HEK293T (cell line): ENCODE measurements at regions not wholly inside any gene's neighbourhood (a gene's known extent, or its start where the extent isn't known, plus 50 kb on each side); places are given as distances from the start of the nearest gene placed in this dataset.

Experiments used
- CTCF ChIA-PET: fragments of 350-600 bp; formaldehyde crosslinking; extraction: SDS; loops from one replicate; lab custom pipeline; 2021; ENCODE audit warnings: antibody characterized with exemption, inconsistent platforms; lab: Yijun Ruan, JAX
- POLR2A ChIA-PET: fragments of 350-600 bp; formaldehyde crosslinking; extraction: SDS; loops from one replicate; lab custom pipeline; 2020; ENCODE audit warnings: antibody characterized with exemption, inconsistent platforms; lab: Yijun Ruan, JAX
- DNase-seq: peaks from one replicate; pipeline ENCODE4 v3.0.0; 2012; ENCODE audit warnings: mixed read lengths; ENCODE audit errors: extremely low spot score
- ARNT ChIP-seq: fragments of 450-650 bp; IDR thresholded peaks from 2 replicates; pipeline ENCODE4 v1.6.1; 2017; ENCODE audit warnings: mild to moderate bottlenecking
- BHLHE40 ChIP-seq: fragments of 450-650 bp; IDR thresholded peaks from 2 replicates; pipeline ENCODE4 v1.6.1; 2016; ENCODE audit warnings: mild to moderate bottlenecking, moderate library complexity, borderline replicate concordance
- CTBP1 ChIP-seq: fragments of 450-650 bp; IDR thresholded peaks from 2 replicates; pipeline ENCODE4 v1.6.1; 2016; ENCODE audit warnings: borderline replicate concordance
- ELF4 ChIP-seq: fragments of 450-650 bp; IDR thresholded peaks from 2 replicates; pipeline ENCODE4 v1.6.1; 2017; ENCODE audit warnings: antibody characterized with exemption
- FOXA1 ChIP-seq: fragments of 450-650 bp; IDR thresholded peaks from 2 replicates; pipeline ENCODE4 v1.6.1; 2016; ENCODE audit warnings: mild to moderate bottlenecking
- FOXK2 ChIP-seq: fragments of 450-650 bp; IDR thresholded peaks from 2 replicates; pipeline ENCODE4 v1.6.1; 2016; ENCODE audit warnings: mild to moderate bottlenecking
- FOXM1 ChIP-seq: fragments of 450-650 bp; IDR thresholded peaks from 2 replicates; pipeline ENCODE4 v1.6.1; 2017; ENCODE audit warnings: mild to moderate bottlenecking, borderline replicate concordance
- HDGF ChIP-seq: fragments of 450-650 bp; IDR thresholded peaks from 2 replicates; pipeline ENCODE4 v1.6.1; 2017; ENCODE audit warnings: antibody characterized with exemption, borderline replicate concordance
- L3MBTL2 ChIP-seq: fragments of 450-650 bp; conservative IDR thresholded peaks from 2 replicates; pipeline ENCODE4 v1.6.1; 2016; ENCODE audit warnings: mild to moderate bottlenecking
- LEF1 ChIP-seq: fragments of 450-650 bp; IDR thresholded peaks from 2 replicates; pipeline ENCODE4 v1.6.1; 2017; ENCODE audit warnings: mild to moderate bottlenecking, borderline replicate concordance
- PKNOX1 ChIP-seq: fragments of 450-650 bp; IDR thresholded peaks from 2 replicates; pipeline ENCODE4 v1.6.1; 2016
- SP1 ChIP-seq: fragments of 450-650 bp; IDR thresholded peaks from 2 replicates; pipeline ENCODE4 v1.6.1; 2017
- SUZ12 ChIP-seq: fragments of 450-650 bp; IDR thresholded peaks from 2 replicates; pipeline ENCODE4 v1.6.1; 2016; ENCODE audit warnings: mild to moderate bottlenecking
- TARDBP ChIP-seq: fragments of 450-650 bp; IDR thresholded peaks from 2 replicates; pipeline ENCODE4 v1.6.1; 2016
- ZNF384 ChIP-seq: fragments of 450-650 bp; IDR thresholded peaks from 2 replicates; pipeline ENCODE4 v1.6.1; 2016

- POLR2A ChIA-PET: no interaction called here
- TF ChIP-seq L3MBTL2 (no peak), FOXM1 (no peak), TARDBP (no peak), CTBP1 (no peak), HDGF (no peak), FOXK2 (no peak), LEF1 (no peak)
- CTCF ChIA-PET: no interaction called here
- DNase-seq: no peak
Observed at GRCh38 chr11:115625502-115625901, 121.3 kb upstream of the CADM1 start.

GRCh38 chr11:115624065-115624464 lies 119.8 kb upstream of the CADM1 start:
- CTCF ChIA-PET: interaction anchor here (0.6 to 1.1 kb wide), 5 partner anchors 34 to 260 kb away, joined by 3 to 8 read pairs (median 4); no protein-coding TSS in a partner anchor
- no peak for DNase-seq
- no peak for TF ChIP-seq ARNT
- TF ChIP-seq FOXK2: no peak
- no peak for TF ChIP-seq TARDBP
- peak; percentile 88 for TF ChIP-seq ZNF384
- POLR2A ChIA-PET: no interaction called here

GRCh38 chr11:115623021-115623451 lies 118.8 kb upstream of the CADM1 start:
- DNase-seq: no peak
- TF ChIP-seq L3MBTL2 (peak; percentile 34; the same call in 1 of the 2 replicates), LEF1 (no peak)
- ChIA-PET POLR2A (no interaction called here), CTCF (interaction anchor here (0.5 to 1.0 kb wide), 2 partner anchors 26 to 77 kb away, joined by 3 read pairs; no protein-coding TSS in a partner anchor)

GRCh38 chr11:115618428-115618827 lies 114.2 kb upstream of the CADM1 start:
- TF ChIP-seq LEF1 (no peak), SUZ12 (no peak), FOXK2 (no peak), SP1 (no peak), ARNT (no peak), HDGF (no peak), FOXM1 (no peak), PKNOX1 (no peak), FOXA1 (no peak), CTBP1 (no peak), ZNF384 (no peak), ELF4 (no peak), L3MBTL2 (no peak), TARDBP (no peak), BHLHE40 (no peak)
- no peak for DNase-seq
- ChIA-PET POLR2A (no interaction called here), CTCF (no interaction called here)

- ChIA-PET CTCF (no interaction called here), POLR2A (no interaction called here)
- DNase-seq: no peak
- TF ChIP-seq ZNF384 (no peak), HDGF (no peak)
Observed at GRCh38 chr11:115617767-115618166, 113.6 kb upstream of the CADM1 start.

- ChIA-PET POLR2A (no interaction called here), CTCF (interaction anchor here (0.6 kb wide), 1 partner anchor 417 kb away, joined by 3 read pairs; no protein-coding TSS in a partner anchor)
- no peak for DNase-seq
- TF ChIP-seq SUZ12 (no peak), PKNOX1 (peak; percentile 36; the same call in 1 of the 2 replicates)
Observed at GRCh38 chr11:115616971-115617370, 112.8 kb upstream of the CADM1 start.

GRCh38 chr11:115613986-115614632 lies 109.9 kb upstream of the CADM1 start:
- TF ChIP-seq PKNOX1 (peak; percentile 55), FOXM1 (no peak), L3MBTL2 (no peak), FOXK2 (no peak)
- POLR2A ChIA-PET: no interaction called here
- CTCF ChIA-PET: interaction anchor here (0.6 to 0.7 kb wide), 2 partner anchors 37 to 290 kb away, joined by 3 to 9 read pairs; no protein-coding TSS in a partner anchor
- no peak for DNase-seq

GRCh38 chr11:115613004-115613403 lies 108.8 kb upstream of the CADM1 start:
- TF ChIP-seq ARNT (no peak), PKNOX1 (peak; percentile 56), FOXM1 (no peak), L3MBTL2 (no peak), HDGF (no peak), TARDBP (no peak)
- POLR2A ChIA-PET: no interaction called here
- CTCF ChIA-PET: interaction anchor here (0.6 kb wide), 1 partner anchor 67 kb away, joined by 3 read pairs; no protein-coding TSS in a partner anchor
- no peak for DNase-seq
